WI38 (cell line): ENCODE measurements at regions not wholly inside any gene's neighbourhood (a gene's known extent, or its start where the extent isn't known, plus 50 kb on each side); places are given as distances from the start of the nearest gene placed in this dataset.

Source experiments
- H3K4me3 ChIP-seq: 2 replicates; pipeline ENCODE4 v1.5.1; 2011; ENCODE audit warnings: low read depth, mild to moderate bottlenecking, control low read depth, low read length
- CTCF ChIP-seq: IDR thresholded peaks from 2 replicates; pipeline ENCODE4 v1.5.1; 2012; ENCODE audit warnings: low read depth, mild to moderate bottlenecking, control low read depth, low read length

GRCh38 chr1:117695796-117696490 lies 90.1 kb downstream of the TENT5C start:
- TF ChIP-seq CTCF: no peak
- peak overlapping the region; percentile 44 for H3K4me3 ChIP-seq

- TF ChIP-seq CTCF: no peak
- H3K4me3 ChIP-seq: no peak overlapping the region
Observed at GRCh38 chr1:117696561-117696960, 90.7 kb downstream of the TENT5C start.

- H3K4me3 ChIP-seq: no peak overlapping the region
- TF ChIP-seq CTCF: no peak
Observed at GRCh38 chr1:117697220-117697781, 91.5 kb downstream of the TENT5C start.

- no peak for TF ChIP-seq CTCF
- no peak overlapping the region for H3K4me3 ChIP-seq
Observed at GRCh38 chr1:117698398-117699160, 92.7 kb downstream of the TENT5C start.

GRCh38 chr1:117699953-117700352 lies 94.1 kb downstream of the TENT5C start:
- no peak for TF ChIP-seq CTCF
- no peak overlapping the region for H3K4me3 ChIP-seq

GRCh38 chr1:117702654-117703053 lies 96.8 kb downstream of the TENT5C start:
- TF ChIP-seq CTCF: no peak
- no peak overlapping the region for H3K4me3 ChIP-seq

- H3K4me3 ChIP-seq: no peak overlapping the region
- no peak for TF ChIP-seq CTCF
Observed at GRCh38 chr1:117707371-117707770, 101.5 kb downstream of the TENT5C start.
